H1 (cell line): ENCODE measurements at regions not wholly inside any gene's neighbourhood (a gene's known extent, or its start where the extent isn't known, plus 50 kb on each side); places are given as distances from the start of the nearest gene placed in this dataset.

Experiments used
- CTCF ChIP-seq, 3 experiments: IDR thresholded peaks; 1 replicate in 2 of 3; 2 replicates in 1 of 3; pipeline versions ENCODE4 v1.5.1 to v1.6.1; 2011; ENCODE audit warnings: low read length in 3 of 3, mild to moderate bottlenecking in 3 of 3, inconsistent platforms in 2 of 3, low read depth in 1 of 3, moderate library complexity in 1 of 3; ENCODE audit not compliant: insufficient read depth in 1 of 3; ENCODE audit errors: control extremely low read depth in 1 of 3
- POLR2AphosphoS5 ChIP-seq: IDR thresholded peaks from 2 replicates; pipeline ENCODE4 v1.6.1; 2011; ENCODE audit warnings: low read depth, low read length

- TF ChIP-seq CTCF (IDR thresholded peaks at IDR 0.05; ENCODE audit: control extremely low read depth in 1 of 3, insufficient read depth in 1 of 3, low read depth in 1 of 3, low read length in 3 of 3) (no peak), POLR2AphosphoS5 (no peak)
These were observed 240.5 kb downstream of the IRS2 start for GRCh38 chr13:109545931-109546330.
